ENCODE measurements at regions not wholly inside any gene's neighbourhood (a gene's known extent, or its start where the extent isn't known, plus 50 kb on each side); places are given as distances from the start of the nearest gene placed in this dataset.

- FAIRE-seq, result no peak
- no peaks in the 10 kb centered on the region for H3K36me3 ChIP-seq
- TF ChIP-seq, protein P1, sequence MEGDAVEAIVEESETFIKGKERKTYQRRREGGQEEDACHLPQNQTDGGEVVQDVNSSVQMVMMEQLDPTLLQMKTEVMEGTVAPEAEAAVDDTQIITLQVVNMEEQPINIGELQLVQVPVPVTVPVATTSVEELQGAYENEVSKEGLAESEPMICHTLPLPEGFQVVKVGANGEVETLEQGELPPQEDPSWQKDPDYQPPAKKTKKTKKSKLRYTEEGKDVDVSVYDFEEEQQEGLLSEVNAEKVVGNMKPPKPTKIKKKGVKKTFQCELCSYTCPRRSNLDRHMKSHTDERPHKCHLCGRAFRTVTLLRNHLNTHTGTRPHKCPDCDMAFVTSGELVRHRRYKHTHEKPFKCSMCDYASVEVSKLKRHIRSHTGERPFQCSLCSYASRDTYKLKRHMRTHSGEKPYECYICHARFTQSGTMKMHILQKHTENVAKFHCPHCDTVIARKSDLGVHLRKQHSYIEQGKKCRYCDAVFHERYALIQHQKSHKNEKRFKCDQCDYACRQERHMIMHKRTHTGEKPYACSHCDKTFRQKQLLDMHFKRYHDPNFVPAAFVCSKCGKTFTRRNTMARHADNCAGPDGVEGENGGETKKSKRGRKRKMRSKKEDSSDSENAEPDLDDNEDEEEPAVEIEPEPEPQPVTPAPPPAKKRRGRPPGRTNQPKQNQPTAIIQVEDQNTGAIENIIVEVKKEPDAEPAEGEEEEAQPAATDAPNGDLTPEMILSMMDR (IDR thresholded peaks at IDR 0.05), result no peak
- no peak for DNase-seq
- intact Hi-C loops (cut with DNase I), result no loop called here
- no peaks in the 10 kb centered on the region for H3K9me3 ChIP-seq
- H3K4me1 ChIP-seq, result no peaks in the 10 kb centered on the region
- no peak overlapping the region for H3K27ac ChIP-seq
- 90% methylated on average over 2 of the region's 2 CpGs for WGBS, 2 donors
- no peak overlapping the region for H3K4me3 ChIP-seq
- no peak for ATAC-seq
- H3K27me3 ChIP-seq, result no peaks in the 10 kb centered on the region
These were observed 274.9 kb upstream of the NR5A2 start for GRCh38 chr1:199752688-199753027.

DNA sequence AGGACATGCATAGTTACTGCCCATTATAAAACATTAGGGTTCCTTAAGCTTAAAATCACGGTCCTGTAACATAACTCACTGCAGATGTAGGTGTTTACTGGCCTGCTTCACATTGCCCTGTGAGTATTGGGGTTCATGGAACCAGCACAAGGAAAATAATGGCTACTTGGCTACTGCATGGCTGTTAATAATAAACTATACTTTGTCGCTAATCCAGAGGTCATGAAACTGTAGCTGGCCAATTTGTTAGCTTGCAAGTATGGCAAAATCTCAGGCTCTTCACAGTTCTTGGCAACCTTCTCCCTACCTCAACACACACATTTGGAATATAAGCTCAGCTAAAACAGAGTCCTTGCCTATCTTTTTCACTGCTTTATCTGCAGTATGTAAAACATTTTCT is 274.0 kb upstream of the NR5A2 start:
- H3K4me1 ChIP-seq, result no peaks in the 10 kb centered on the region
- no peaks in the 10 kb centered on the region for H3K27me3 ChIP-seq
- intact Hi-C loops (cut with DNase I), result no loop called here
- no peak overlapping the region for H3K27ac ChIP-seq
- no peaks in the 10 kb centered on the region for H3K36me3 ChIP-seq
- 42 to 72% methylated on average over 2 of the region's 2 CpGs for WGBS, 2 donors
- no peak for ATAC-seq
- DNase-seq, result no peak
- no peak overlapping the region for H3K4me3 ChIP-seq
- H3K9me3 ChIP-seq, result no peaks in the 10 kb centered on the region
- no peak for FAIRE-seq
- TF ChIP-seq, protein P1 (IDR thresholded peaks at IDR 0.05), result no peak

DNA sequence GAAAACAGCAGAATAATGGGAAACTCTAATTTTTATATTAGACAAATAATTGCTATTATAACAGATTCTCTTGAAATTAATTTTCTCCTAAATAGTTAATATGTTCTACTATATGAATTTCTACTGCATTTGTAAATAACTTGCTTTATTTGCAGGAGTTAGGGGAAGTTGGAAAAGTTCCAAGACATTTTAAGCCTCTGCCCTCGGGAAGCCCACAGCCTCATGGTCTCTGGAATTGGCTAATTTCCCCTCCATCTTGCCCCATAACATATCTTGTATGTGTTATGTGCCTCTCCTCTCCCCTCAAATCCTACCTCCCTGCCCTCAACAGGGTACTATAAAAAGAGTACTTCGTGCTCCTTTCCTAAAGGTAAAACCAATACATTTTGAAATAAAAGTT is 271.4 kb upstream of the NR5A2 start:
- WGBS, 2 donors, result 41% methylated on average over 2 of the region's 2 CpGs
- FAIRE-seq (no peak), ATAC-seq (no peak), DNase-seq (no peak)
- intact Hi-C loops (cut with DNase I), result no loop called here
- Histone ChIP-seq H3K27me3 (no peaks in the 10 kb centered on the region), H3K27ac (no peak overlapping the region), H3K36me3 (no peaks in the 10 kb centered on the region), H3K4me3 (no peak overlapping the region), H3K9me3 (no peaks in the 10 kb centered on the region), H3K4me1 (no peaks in the 10 kb centered on the region)
- TF ChIP-seq, protein P1 (IDR thresholded peaks at IDR 0.05), result no peak

DNA sequence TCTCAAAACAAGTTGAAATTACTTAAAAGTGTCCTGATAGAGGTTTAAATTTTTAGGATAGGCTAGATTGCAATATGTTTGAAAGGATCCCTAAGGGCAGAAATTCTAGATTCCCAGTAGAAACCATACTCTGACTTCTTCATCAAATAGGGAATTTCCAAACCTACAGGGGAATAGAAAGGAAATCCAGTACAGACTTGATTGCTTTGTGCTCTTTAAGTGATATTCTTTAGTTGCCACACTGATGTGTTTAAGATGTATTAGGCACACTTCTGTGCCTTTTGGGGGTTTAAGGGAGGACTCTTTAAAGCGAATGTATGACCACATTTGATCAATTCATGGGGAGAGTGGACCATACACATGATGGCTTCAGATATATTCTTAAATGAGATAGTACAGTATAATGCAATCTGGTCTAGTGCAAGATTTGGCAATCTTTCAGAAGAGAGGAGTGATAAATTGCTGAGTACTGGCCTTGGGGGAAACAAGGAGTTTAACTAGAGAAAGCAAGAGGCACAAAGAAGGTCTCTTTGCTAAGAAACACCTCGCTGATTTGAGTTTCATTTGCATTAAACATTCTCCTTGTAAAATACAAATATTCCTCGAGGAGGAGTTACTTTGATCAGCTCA is 268.8 kb upstream of the NR5A2 start:
- Histone ChIP-seq H3K9me3 (no peaks in the 10 kb centered on the region), H3K36me3 (no peaks in the 10 kb centered on the region), H3K27me3 (no peaks in the 10 kb centered on the region), H3K4me1 (no peaks in the 10 kb centered on the region), H3K4me3 (no peak overlapping the region), H3K27ac (no peak overlapping the region)
- DNase-seq (no peak), FAIRE-seq (no peak), ATAC-seq (no peak)
- 52 to 56% methylated on average over 3 of the region's 3 CpGs for WGBS, 2 donors
- TF ChIP-seq, protein P1 (IDR thresholded peaks at IDR 0.05), result no peak
- intact Hi-C loops (cut with DNase I), result no loop called here

DNA sequence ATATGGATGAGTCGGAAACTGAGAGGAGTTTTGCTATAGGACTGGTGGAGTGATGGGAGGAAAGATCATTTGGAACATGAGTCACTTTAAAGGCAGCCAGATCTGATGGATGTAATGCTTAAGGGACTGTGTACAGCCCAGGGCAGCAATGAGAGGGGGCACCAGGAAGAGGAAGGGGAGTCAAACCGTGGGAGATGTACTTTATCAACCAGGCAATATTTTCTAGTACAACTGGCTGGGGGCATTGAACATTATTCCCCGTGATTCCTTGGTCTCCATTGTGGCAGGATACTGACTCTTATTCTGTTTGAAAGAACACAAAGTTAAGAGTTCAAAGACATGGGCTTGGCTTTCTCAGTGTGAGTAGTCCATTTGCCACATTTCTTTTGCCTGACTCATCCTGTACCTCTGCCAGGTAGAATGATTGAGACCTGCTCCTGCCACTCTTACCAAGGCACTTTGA is 268.2 kb upstream of the NR5A2 start:
- Histone ChIP-seq H3K4me1 (no peaks in the 10 kb centered on the region), H3K36me3 (no peaks in the 10 kb centered on the region), H3K27ac (no peak overlapping the region), H3K27me3 (no peaks in the 10 kb centered on the region), H3K9me3 (no peaks in the 10 kb centered on the region), H3K4me3 (no peak overlapping the region)
- intact Hi-C loops (cut with DNase I), result no loop called here
- DNase-seq (no peak), FAIRE-seq (no peak), ATAC-seq (peak in 2 of 4 donors; percentile 43 to 57)
- WGBS, 2 donors, result 58 to 64% methylated on average over 3 of the region's 3 CpGs
- TF ChIP-seq, protein P1 (IDR thresholded peaks at IDR 0.05), result no peak
